H54 (cell line): ENCODE measurements at regions not wholly inside any gene's neighbourhood (a gene's known extent, or its start where the extent isn't known, plus 50 kb on each side); places are given as distances from the start of the nearest gene placed in this dataset.

ENCODE experiments used
- DNase-seq: peaks from one replicate; pipeline ENCODE4 v3.0.0; 2011; ENCODE audit warnings: low spot score, mixed read lengths; ENCODE audit not compliant: insufficient read length
- FAIRE-seq: peaks from 3 replicates; lab custom pipeline; 2011; peaks lifted over from hg19 to GRCh38; lab: Jason Lieb, UNC
- POLR2A ChIP-seq: IDR thresholded peaks from 2 replicates; pipeline ENCODE4 v1.6.1; 2011; ENCODE audit warnings: low read depth, mild to moderate bottlenecking, low read length

DNA sequence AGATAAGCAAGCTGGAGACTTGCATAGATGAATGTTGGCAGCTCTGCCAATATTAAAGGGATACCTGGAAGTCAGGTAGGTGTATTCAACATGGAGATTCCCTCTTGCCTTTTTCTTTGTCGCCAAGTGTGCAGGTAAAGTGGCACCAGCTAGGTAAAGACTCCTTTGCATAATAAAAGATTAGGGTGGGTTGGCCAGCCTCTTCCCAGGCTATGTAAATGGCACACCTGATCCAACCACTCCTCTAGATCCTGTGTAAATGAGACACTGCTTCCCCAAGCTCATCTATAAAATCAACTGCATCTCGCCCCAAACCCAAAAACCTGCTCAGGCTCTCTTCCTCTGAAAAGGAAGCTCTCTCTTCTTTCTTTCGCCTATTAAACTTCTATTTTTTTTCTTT is 100.8 kb upstream of the DSCAM start:
- TF ChIP-seq POLR2A = no peak
- no peak for DNase-seq
- FAIRE-seq = no peak

DNA sequence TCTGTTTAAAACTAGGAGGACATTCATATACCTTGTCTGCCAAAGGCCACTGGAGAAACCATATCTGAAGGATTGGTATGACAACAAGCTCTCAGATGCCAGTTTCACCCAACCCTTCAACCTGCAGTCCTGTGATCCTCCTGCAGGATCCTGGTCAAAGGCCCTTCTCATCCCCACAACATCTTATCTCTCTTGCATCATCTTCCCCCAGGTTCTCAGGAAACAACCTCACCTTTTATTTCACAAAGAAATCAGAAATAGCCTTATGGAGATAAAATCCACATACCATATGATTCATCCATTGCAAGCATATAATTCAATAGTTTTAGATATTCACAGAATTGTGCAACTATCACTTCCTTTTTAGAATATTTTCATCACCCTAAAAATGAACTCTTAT is 104.0 kb upstream of the DSCAM start:
- FAIRE-seq (no peak), DNase-seq (no peak)
- no peak for TF ChIP-seq POLR2A

DNA sequence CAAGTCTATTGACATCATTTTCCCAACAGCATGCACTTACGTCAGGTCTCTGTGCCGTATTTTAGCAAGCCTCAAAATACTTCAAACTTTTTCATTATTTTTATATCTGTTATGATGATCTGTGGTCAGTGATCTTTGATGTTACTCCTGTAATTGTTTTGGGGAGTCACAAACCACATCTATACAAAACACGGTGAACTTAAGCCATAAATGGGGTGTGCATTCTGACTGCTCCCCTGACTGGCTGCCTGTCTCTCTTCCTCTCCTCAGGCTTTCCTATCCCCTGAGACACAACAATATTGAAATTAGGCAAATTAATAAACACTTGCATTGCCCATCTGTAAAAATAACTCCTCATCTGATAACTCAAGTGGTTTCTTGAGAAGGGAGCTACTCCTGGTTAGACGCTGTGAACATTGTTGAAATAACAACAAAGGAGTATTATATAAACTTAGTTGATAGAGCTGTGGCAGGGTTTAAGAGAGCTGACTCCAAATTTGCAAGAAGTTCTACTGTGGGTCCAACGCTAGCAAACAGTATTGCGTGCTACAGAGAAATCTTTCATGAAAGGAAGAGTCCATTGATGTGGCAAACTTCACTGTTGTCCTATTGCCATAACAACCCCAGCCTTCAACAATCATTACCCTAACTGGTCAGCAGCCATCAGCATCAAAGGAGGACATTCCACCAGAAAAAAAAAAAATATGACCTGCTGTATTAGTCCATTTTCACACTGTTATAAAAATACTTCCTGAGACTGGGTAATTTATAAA is 105.8 kb upstream of the DSCAM start:
- TF ChIP-seq POLR2A = no peak
- FAIRE-seq = no peak
- DNase-seq = no peak

DNA sequence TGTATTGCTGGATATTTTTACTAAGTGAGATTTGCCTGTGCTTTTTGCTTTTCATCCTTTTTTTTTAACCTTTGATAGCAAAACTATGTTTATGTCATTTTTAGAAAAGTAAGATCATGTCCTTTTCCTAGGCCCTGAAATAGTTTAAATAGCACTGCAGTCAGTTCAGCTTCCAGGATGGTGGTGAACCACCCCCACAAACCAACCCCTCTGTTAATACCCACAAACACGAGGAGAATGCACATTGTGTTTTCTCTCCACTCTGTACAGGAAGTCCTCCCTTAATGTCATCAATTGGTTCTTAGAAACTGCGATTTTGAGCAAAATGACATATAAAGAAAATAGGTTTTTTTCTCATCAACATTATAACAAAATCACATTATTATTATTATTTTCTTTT is 117.7 kb upstream of the DSCAM start:
- no peak for DNase-seq
- no peak for FAIRE-seq
- no peak for TF ChIP-seq POLR2A

DNA sequence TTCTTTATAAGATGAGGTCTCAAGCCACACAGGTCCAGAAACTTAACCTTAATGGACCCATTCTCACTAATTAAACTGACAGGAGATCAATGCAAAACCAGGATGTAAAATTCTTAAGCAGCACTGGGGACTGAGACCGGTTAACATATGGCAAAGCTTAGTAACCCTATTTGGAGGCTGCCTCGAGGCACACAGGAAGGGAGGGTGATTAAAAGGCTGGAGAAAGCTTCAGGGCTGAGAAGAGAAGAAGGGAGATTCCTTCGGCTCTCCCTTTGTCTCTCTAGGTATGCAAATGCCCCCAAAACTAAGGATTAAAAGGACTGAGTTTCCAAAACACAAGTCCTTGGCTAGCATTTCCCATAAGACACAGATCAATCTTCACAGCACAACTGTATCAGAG is 120.8 kb upstream of the DSCAM start:
- TF ChIP-seq POLR2A = no peak
- FAIRE-seq (no peak), DNase-seq (no peak)

DNA sequence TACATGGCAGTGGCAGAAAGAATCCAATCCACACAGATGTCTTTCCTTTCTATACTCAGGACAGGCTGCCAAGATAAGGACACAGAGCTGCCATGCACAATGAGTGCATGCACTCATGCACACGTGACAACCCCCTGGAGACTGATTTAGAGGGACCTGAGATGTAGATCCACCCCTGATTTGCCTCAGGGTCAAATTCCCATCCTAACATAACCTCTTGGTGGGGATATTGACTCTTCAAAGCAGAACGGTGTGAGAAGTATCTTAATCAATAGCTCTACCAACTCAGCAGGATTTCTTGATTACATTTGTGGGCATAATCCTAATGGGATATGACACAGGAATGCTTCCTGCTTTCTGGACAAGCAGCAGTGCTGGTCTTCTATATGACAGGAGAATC is 125.2 kb upstream of the DSCAM start:
- no peak for TF ChIP-seq POLR2A
- no peak for FAIRE-seq
- DNase-seq = no peak

DNA sequence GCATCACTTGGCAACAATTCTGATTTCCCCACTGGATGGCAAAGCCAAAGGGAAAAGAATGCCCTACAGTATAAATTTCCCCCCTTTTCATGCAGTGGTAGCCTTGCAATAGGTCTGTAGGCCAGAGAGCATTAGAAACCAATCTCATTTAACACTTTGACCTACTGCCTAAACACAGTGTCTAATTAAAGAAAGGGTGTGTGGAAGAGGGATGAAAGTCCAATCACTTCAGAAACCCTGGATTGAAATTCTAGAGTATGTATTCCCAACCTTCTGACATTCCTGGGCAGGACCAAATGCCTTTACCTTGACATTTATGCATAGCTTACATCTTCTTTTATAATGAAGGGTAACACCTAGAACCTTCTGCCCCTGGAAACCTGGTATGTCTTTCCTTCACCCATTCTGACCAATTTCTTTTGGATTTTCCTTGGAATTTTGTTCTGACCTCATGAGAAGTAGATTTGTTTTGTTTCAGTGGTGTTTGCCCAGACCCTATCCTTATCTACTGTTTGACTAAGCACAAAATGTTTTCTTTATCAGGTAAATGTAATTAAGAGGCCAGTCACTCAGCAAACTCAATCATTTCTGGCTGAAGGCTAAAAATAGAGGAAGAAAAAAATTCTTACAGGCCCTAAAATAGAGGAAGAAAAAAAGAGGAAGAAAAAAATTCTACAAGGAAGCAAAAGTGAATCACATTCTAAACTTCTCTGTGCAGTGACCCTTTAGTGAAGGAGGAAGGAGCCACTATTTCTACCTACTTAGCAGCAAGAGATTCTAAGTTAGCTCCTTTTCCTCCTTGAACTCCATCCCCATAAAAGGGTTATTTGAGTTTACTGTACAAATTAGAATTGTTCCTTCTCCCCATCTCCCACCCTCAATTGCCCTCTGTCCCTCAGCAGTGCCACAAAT is 129.5 kb upstream of the DSCAM start:
- no peak for TF ChIP-seq POLR2A
- FAIRE-seq (no peak), DNase-seq (no peak)

DNA sequence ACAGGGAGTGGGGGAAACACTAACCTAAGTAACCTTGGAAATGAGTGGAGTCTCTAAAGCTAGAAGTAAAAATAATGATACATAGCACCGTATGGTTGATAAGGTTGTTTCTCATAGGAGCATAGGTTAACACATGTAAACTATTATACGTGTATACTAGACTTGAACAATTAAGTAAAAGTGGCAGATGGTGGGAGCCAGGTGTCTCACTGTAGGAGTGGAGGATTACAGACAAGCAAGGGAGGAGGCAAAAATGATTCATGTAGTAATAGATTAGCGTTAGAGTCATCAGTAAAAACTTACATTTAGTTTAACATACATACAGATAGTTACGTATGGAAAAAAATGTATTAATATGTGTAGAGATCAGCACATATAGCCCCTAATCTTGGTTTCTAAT is 138.4 kb upstream of the DSCAM start:
- TF ChIP-seq POLR2A = no peak
- DNase-seq = no peak
- no peak for FAIRE-seq

DNA sequence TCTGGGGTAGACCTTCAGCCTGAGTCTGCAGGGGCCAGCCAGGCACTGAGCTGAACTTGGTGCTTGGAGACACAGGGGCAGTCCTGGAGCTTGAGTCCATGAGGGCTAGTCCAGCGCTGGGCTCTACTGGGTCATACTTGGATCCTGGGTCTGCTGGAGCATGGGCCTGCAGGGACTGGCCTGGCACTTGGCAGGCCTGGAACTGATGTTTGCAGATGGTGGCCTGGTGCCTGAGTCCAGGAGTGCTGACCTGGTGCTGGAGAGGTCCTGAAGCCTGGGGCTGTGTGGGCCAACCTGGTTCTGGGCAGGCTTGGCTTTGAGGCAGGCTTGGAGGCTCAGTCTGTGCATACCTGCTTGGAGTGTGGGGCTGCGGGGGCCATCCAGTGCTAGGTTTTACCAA is 143.4 kb upstream of the DSCAM start:
- FAIRE-seq (no peak), DNase-seq (no peak)
- no peak for TF ChIP-seq POLR2A

DNA sequence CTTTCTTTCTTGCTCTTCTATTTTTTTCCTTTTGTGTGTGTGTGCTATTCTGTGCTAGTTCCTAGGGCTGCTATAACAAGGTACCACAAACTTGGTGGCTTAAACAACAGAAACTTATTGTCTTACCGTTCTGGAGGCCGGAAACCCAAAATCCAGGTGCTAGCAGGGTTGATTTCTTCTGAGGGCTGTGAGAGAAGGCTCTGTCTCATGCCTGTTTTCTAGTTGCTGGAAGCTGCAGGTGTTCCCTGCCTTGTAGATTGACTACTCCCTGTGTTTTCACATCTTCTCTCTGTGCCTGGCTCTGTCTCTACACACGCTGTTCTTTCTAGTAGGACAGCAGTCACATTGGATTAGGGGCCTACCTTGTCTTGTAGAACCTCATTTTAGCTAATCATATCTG is 150.9 kb upstream of the DSCAM start:
- DNase-seq = no peak
- no peak for TF ChIP-seq POLR2A
- FAIRE-seq = no peak

DNA sequence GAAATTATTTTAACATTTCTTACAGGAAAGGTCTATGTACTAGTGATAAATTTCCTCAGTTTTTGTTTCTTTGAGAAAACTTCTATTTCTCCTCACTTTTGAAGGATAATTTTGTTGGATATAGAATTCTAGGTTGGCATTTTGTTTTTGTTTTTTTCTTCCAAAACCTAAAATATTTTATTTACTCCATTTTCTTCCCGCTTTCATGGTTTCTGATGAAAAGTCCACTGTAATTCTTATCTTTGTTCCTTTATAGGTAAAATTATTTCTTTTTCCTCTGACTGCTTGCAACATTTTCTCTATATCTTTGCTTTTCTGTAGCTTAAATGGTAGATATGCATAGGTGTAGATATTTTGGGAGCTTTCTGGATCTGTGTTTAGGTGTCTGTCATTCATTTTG is 153.9 kb upstream of the DSCAM start:
- DNase-seq = no peak
- no peak for TF ChIP-seq POLR2A
- no peak for FAIRE-seq

DNA sequence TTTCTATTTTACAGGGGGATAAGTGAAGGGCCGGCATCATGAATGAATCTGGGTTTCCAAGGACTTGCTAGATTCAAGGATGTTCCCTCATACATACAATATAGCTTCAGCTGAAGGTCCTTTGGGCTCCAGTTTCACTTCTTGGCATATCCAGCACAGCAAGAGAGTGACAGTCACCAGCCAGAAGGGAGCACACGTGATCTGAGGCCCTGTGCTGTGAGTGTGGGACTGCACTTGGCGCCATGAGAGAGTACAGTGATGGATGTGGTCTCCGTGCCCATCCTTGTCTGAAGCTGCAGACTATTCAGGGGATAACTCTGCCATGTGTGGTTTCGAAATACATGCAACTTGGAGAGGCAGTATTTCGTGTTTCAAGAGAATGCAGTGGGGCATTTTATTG is 159.7 kb upstream of the DSCAM start:
- no peak for DNase-seq
- no peak for TF ChIP-seq POLR2A
- FAIRE-seq = no peak

DNA sequence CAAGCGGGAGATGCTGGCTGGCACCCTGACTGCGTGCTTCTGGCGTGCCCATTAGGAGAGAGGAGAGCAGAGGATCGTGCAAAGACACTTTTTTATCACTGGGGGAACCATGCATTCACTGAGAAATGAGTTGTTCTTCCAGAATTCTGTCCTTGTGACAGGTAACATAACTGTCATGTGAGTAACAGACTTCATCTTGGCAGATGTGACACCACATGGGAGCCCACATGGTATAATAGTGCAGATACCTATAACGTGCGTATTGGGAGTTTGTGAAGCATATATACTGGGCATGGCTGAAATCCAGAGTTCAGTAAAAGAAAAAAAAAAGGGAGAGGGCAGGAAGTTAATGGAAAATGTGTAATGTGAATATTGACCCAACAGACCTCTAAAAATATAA is 159.6 kb upstream of the BACE2 start:
- FAIRE-seq = no peak
- no peak for DNase-seq

DNA sequence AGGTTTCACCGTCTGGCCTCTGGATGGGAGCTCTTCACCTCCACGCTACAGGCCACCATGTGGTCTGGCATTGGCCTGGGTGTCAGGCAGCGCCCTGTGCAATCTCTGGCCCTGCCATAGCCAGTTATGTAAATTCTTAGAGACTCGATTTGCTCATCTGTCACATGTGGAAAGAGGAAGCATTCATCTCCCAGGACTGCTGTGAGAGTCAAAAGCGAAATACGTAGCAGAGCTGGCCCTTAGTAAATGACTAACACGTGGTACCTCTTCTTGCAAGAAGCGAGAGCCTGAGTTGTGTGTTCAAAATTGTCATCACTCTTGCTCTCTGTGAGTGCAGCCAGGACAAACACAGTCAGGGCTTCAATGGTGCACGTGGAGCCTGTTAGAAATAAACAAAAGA is 159.0 kb upstream of the BACE2 start:
- no peak for TF ChIP-seq POLR2A
- no peak for FAIRE-seq
- DNase-seq = no peak

More for the DNA sequence above, 159.6 kb upstream of the BACE2 start:
- no peak for TF ChIP-seq POLR2A
